ENCODE measurements at regions not wholly inside any gene's neighbourhood (a gene's known extent, or its start where the extent isn't known, plus 50 kb on each side); places are given as distances from the start of the nearest gene placed in this dataset.
A peak's percentile ranks its signal among the peaks of the same experiment; 100 is the strongest.

GRCh38 chr18:1475867-1476266, 571.2 kb downstream of the ADCYAP1 start:
- H3K9me3 Mint-ChIP-seq = no peaks in the 10 kb centered on the region
- no peak overlapping the region for H3K4me3 Mint-ChIP-seq
- H3K4me1 Mint-ChIP-seq = peaks cover 4% of the 10 kb centered on the region
- peaks cover 1% of the 10 kb centered on the region for H3K27me3 Mint-ChIP-seq (ENCODE audit: insufficient read depth)
- no peak overlapping the region for H3K27ac Mint-ChIP-seq
- H3K4me1 ChIP-seq (ENCODE audit: control insufficient read depth, insufficient read depth, low read length) = no peaks in the 10 kb centered on the region
- DNase-seq = no peak
- H3K27ac ChIP-seq (ENCODE audit: low read depth, low read length) = no peak overlapping the region
- no peaks in the 10 kb centered on the region for H3K36me3 Mint-ChIP-seq (ENCODE audit: low read depth)
- H3K4me3 ChIP-seq (ENCODE audit: low read length) = no peak overlapping the region
- WGBS, 2 experiments (ENCODE audit: insufficient coverage in 1 of 2, insufficient read length in 1 of 2) = 91 to 95% methylated on average over 4 to 7 of the region's 7 CpGs
- no peak for TF ChIP-seq CTCF (conservative IDR thresholded peaks at IDR 0.05)
- H3K9ac ChIP-seq (ENCODE audit: extremely low read depth, low read length, poor library complexity, severe bottlenecking) = no peak overlapping the region
- H3K9me3 ChIP-seq (ENCODE audit: control insufficient read depth, low read length) = peaks cover 16% of the 10 kb centered on the region
- H3K27me3 ChIP-seq (ENCODE audit: control insufficient read depth, insufficient read depth, low read length, poor library complexity, severe bottlenecking) = no peaks in the 10 kb centered on the region
- H3K36me3 ChIP-seq (ENCODE audit: control insufficient read depth, insufficient read depth, low read length) = no peaks in the 10 kb centered on the region

GRCh38 chr18:1480309-1480708, 575.6 kb downstream of the ADCYAP1 start:
- H3K4me1 ChIP-seq (ENCODE audit: control insufficient read depth, insufficient read depth, low read length) = no peaks in the 10 kb centered on the region
- DNase-seq = peak; percentile 55
- peaks cover 30% of the 10 kb centered on the region for H3K27me3 ChIP-seq (ENCODE audit: control insufficient read depth, insufficient read depth, low read length, poor library complexity, severe bottlenecking)
- peaks cover 23% of the 10 kb centered on the region for H3K27me3 Mint-ChIP-seq (ENCODE audit: insufficient read depth)
- no peaks in the 10 kb centered on the region for H3K9me3 Mint-ChIP-seq
- H3K4me1 Mint-ChIP-seq = peaks cover 12% of the 10 kb centered on the region
- no peak for TF ChIP-seq CTCF (conservative IDR thresholded peaks at IDR 0.05)
- 50% methylated on average over 2 of the region's 2 CpGs; no CpG with 5 or more reads in 1 of the 2 experiments for WGBS, 2 experiments (ENCODE audit: insufficient coverage in 1 of 2, insufficient read length in 1 of 2)
- H3K27ac ChIP-seq (ENCODE audit: low read depth, low read length) = no peak overlapping the region
- H3K4me3 ChIP-seq (ENCODE audit: low read length) = peak overlapping the region; percentile 34
- H3K36me3 ChIP-seq (ENCODE audit: control insufficient read depth, insufficient read depth, low read length) = no peaks in the 10 kb centered on the region
- no peak overlapping the region for H3K9ac ChIP-seq (ENCODE audit: extremely low read depth, low read length, poor library complexity, severe bottlenecking)
- no peak overlapping the region for H3K27ac Mint-ChIP-seq
- peaks cover 16% of the 10 kb centered on the region for H3K9me3 ChIP-seq (ENCODE audit: control insufficient read depth, low read length)
- no peaks in the 10 kb centered on the region for H3K36me3 Mint-ChIP-seq (ENCODE audit: low read depth)
- H3K4me3 Mint-ChIP-seq = no peak overlapping the region

- H3K27me3 Mint-ChIP-seq (ENCODE audit: insufficient read depth) = peaks cover 23% of the 10 kb centered on the region
- H3K9me3 Mint-ChIP-seq = no peaks in the 10 kb centered on the region
- Histone ChIP-seq H3K27me3 (ENCODE audit: control insufficient read depth, insufficient read depth, low read length, poor library complexity, severe bottlenecking) (peaks cover 32% of the 10 kb centered on the region), H3K4me1 (ENCODE audit: control insufficient read depth, insufficient read depth, low read length) (no peaks in the 10 kb centered on the region), H3K4me3 (ENCODE audit: low read length) (no peak overlapping the region), H3K9ac (ENCODE audit: extremely low read depth, low read length, poor library complexity, severe bottlenecking) (no peak overlapping the region), H3K36me3 (ENCODE audit: control insufficient read depth, insufficient read depth, low read length) (no peaks in the 10 kb centered on the region), H3K9me3 (ENCODE audit: control insufficient read depth, low read length) (peaks cover 16% of the 10 kb centered on the region), H3K27ac (ENCODE audit: low read depth, low read length) (no peak overlapping the region)
- H3K4me3 Mint-ChIP-seq = no peak overlapping the region
- H3K27ac Mint-ChIP-seq = no peak overlapping the region
- WGBS, 2 experiments (ENCODE audit: insufficient coverage in 1 of 2, insufficient read length in 1 of 2) = 92% methylated on average over 1 of the region's 1 CpG; no CpG with 5 or more reads in 1 of the 2 experiments
- peaks cover 12% of the 10 kb centered on the region for H3K4me1 Mint-ChIP-seq
- no peak for DNase-seq
- TF ChIP-seq CTCF (conservative IDR thresholded peaks at IDR 0.05) = no peak
- no peaks in the 10 kb centered on the region for H3K36me3 Mint-ChIP-seq (ENCODE audit: low read depth)
These were observed 576.9 kb downstream of the ADCYAP1 start for GRCh38 chr18:1481577-1481976.
